Panc1 (cell line): ENCODE measurements at regions not wholly inside any gene's neighbourhood (a gene's known extent, or its start where the extent isn't known, plus 50 kb on each side); places are given as distances from the start of the nearest gene placed in this dataset.

Experiments used
- CTCF ChIP-seq: fragments of 450-650 bp; IDR thresholded peaks from 2 replicates; pipeline ENCODE4 v1.5.1; 2017; ENCODE audit warnings: mild to moderate bottlenecking
- POLR2AphosphoS5 ChIP-seq: IDR thresholded peaks from 2 replicates; pipeline ENCODE4 v1.6.1; 2012; ENCODE audit warnings: mild to moderate bottlenecking, low read depth, low read length, moderate library complexity
- REST ChIP-seq, 2 experiments: IDR thresholded peaks; 2 replicates each; pipeline ENCODE4 v1.6.1; 2011 to 2012; ENCODE audit warnings: low read depth in 2 of 2, control low read depth in 1 of 2, low read length in 1 of 2, mild to moderate bottlenecking in 1 of 2, moderate library complexity in 1 of 2; ENCODE audit not compliant: insufficient read depth in 1 of 2
- SIN3A ChIP-seq: IDR thresholded peaks from 2 replicates; pipeline ENCODE4 v1.6.1; 2012; ENCODE audit warnings: low read depth, mild to moderate bottlenecking, low read length, moderate library complexity, borderline replicate concordance; ENCODE audit not compliant: insufficient read depth
- TCF7L2 ChIP-seq: IDR thresholded peaks from 2 replicates; pipeline ENCODE4 v1.6.1; 2011; ENCODE audit warnings: mild to moderate bottlenecking, low read depth, low read length, inconsistent platforms

GRCh38 chr1:238135708-238136664 lies 245.3 kb upstream of the ZP4 start:
- no peak for TF ChIP-seq CTCF
- no peak for TF ChIP-seq POLR2AphosphoS5
- TF ChIP-seq REST (IDR thresholded peaks at IDR 0.05; ENCODE audit: insufficient read depth in 1 of 2, low read depth in 2 of 2, low read length in 1 of 2), result no peak
- TF ChIP-seq SIN3A, result no peak
- no peak for TF ChIP-seq TCF7L2
